Mucosa of rectum (tissue), 2 donors: ENCODE measurements at regions not wholly inside any gene's neighbourhood (a gene's known extent, or its start where the extent isn't known, plus 50 kb on each side); places are given as distances from the start of the nearest gene placed in this dataset.

Experiments used
- H3K27ac ChIP-seq, 2 donors: one replicate each; pipeline ENCODE4 v1.7.0; 2013; ENCODE audit warnings: inconsistent platforms in 2 of 2, low read depth in 2 of 2, low read length in 2 of 2
- H3K27me3 ChIP-seq, 2 donors: one replicate each; pipeline ENCODE4 v1.7.0; 2013; ENCODE audit warnings: low read length in 2 of 2; ENCODE audit not compliant: control insufficient read depth in 2 of 2, insufficient read depth in 2 of 2
- H3K36me3 ChIP-seq, 2 donors: one replicate each; pipeline ENCODE4 v1.7.0; 2013; ENCODE audit warnings: low read length in 2 of 2; ENCODE audit not compliant: control insufficient read depth in 2 of 2, insufficient read depth in 2 of 2
- H3K4me1 ChIP-seq, 2 donors: one replicate each; pipeline ENCODE4 v1.7.0; 2013; ENCODE audit warnings: low read length in 2 of 2, mild to moderate bottlenecking in 1 of 2; ENCODE audit not compliant: control insufficient read depth in 2 of 2, insufficient read depth in 2 of 2
- H3K4me3 ChIP-seq, 2 donors: one replicate each; pipeline ENCODE4 v1.7.0; 2013; ENCODE audit warnings: low read length in 2 of 2
- H3K9ac ChIP-seq, 2 donors: one replicate each; pipeline ENCODE4 v1.7.0; 2013; ENCODE audit warnings: low read length in 2 of 2, low read depth in 1 of 2, mild to moderate bottlenecking in 1 of 2
- H3K9me3 ChIP-seq, 2 donors: one replicate each; pipeline ENCODE4 v1.7.0; 2013; ENCODE audit warnings: low read length in 2 of 2; ENCODE audit not compliant: control insufficient read depth in 2 of 2
- donor health status: healthy.
- donor health status: Normal muscosa, but diverticular disease.

DNA sequence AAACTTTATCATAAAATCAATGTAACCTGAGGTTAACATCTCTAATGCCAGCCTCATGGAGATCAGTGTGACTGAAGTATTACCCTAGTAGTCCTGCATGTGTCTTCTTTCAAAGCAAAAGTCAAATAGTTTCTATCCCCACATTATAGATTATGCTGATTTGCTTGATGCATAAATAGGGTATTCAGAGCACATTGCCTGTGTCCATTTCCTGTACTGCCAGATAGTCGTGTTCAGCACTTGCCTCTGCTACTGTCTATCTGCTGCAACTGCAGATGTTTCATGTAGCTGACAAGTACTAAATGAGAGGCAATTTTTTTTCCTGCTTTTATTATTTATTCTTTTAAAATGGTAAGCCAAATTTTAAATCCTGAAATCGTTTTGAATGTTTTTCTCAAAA, 348.7 kb downstream of the CHRM3 start:
- Histone ChIP-seq H3K9ac (no peak overlapping the region), H3K36me3 (no peaks in the 10 kb centered on the region), H3K4me1 (no peaks in the 10 kb centered on the region), H3K27me3 (no peaks in the 10 kb centered on the region), H3K9me3 (no peaks in the 10 kb centered on the region), H3K27ac (no peak overlapping the region), H3K4me3 (no peak overlapping the region)

DNA sequence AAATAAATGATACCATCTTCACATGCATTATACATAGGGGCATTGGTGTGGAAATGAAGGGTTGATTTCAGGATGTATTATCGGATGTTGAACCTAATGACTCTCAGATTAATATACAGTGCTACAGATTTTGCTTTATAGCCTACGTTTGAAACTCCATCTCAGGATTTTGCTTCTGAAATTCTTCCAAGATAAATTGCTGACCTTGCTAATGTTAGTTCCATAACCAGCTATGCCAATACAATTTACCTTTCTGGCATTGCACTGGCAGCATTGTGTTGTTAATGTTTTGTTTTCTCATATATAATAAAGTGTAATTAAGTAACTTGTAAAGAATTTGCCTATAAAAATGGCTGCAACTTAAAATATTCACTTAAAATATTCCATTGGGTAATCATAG, 350.1 kb downstream of the CHRM3 start:
- Histone ChIP-seq H3K4me1 (no peaks in the 10 kb centered on the region), H3K4me3 (no peak overlapping the region)

DNA sequence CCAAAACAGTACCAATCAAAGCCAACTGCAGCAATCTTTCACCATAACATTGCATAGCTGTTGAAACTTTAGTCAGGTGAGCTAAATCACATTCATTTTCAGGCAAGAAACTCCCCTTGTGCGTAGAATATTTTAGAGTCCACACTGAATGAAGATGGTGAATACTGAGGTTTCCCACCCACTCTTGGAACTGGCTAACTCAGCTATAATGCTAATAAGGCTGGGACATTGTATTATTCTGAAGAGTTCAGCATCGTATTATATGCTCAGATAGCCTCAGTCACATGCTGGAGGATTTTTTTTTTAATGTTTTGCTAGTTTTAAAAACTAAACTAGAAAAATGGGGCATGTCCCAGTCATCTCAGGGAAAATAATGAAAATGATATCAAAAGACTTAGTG, 352.3 kb upstream of the FMN2 start:
- Histone ChIP-seq H3K27me3 (no peaks in the 10 kb centered on the region), H3K4me3 (no peak overlapping the region), H3K9ac (no peak overlapping the region), H3K36me3 (no peaks in the 10 kb centered on the region), H3K4me1 (no peaks in the 10 kb centered on the region), H3K27ac (no peak overlapping the region), H3K9me3 (no peaks in the 10 kb centered on the region)

More for the DNA sequence above, 350.1 kb downstream of the CHRM3 start:
- Histone ChIP-seq H3K27me3 (no peaks in the 10 kb centered on the region), H3K9ac (no peak overlapping the region), H3K36me3 (no peaks in the 10 kb centered on the region), H3K9me3 (no peaks in the 10 kb centered on the region), H3K27ac (no peak overlapping the region)

DNA sequence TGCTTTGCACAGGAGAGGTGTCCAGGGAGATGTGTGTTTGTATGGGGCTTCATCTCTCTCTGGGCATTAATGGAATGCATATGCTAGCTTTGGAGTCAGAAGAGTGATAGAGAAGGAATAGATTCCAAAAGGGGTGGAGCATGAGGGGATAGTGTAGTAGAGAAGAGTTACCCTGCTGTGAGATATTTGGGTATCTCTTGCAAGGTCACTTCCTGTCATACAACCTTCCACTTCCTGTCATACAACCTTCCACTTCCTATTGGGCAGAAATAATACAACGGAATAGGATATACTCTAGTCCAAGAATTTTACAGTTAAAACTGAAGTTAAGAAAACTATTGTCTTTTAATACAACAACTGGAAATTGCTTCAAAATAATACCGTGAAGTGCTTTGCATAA, 351.8 kb upstream of the FMN2 start:
- no peaks in the 10 kb centered on the region for H3K4me1 ChIP-seq
- no peak overlapping the region for H3K4me3 ChIP-seq
- no peak overlapping the region for H3K27ac ChIP-seq
- H3K9me3 ChIP-seq: no peaks in the 10 kb centered on the region
- H3K9ac ChIP-seq: no peak overlapping the region
- H3K27me3 ChIP-seq: no peaks in the 10 kb centered on the region
- no peaks in the 10 kb centered on the region for H3K36me3 ChIP-seq

DNA sequence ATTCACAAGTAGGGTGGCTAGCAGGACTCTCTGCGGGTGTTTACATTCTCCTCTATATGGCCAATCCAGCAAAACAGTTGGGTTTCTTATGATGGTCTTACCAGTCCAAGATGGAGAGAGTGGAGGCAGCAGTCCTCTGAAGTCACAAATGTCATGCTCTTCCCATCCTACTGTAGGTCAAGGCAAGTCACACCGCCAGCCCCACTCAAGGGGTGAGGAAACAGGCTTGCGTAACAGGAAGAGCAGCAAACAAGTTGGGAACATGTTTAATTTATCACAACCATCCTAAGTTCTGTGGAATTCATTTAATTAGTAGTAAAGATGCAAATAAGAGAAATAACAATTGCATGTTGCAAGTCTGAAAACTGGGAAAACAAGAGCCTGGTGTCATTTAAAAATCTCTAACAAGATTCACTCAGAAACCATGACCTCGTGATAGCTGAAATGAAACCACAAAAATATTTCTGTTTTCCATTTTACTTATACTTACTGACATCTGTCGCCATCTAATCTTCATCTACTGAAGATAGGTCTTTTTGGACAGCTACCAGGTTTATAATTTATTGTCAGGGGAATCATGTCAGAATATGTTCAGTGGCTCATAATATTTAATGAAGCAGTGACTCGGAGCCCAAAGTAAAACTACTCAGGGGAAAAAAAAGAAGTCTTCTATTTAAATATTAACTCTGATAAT, 349.1 kb upstream of the FMN2 start:
- Histone ChIP-seq H3K4me3 (no peak overlapping the region), H3K9ac (no peak overlapping the region), H3K27ac (no peak overlapping the region), H3K9me3 (no peaks in the 10 kb centered on the region), H3K27me3 (no peaks in the 10 kb centered on the region), H3K36me3 (no peaks in the 10 kb centered on the region), H3K4me1 (no peaks in the 10 kb centered on the region)

DNA sequence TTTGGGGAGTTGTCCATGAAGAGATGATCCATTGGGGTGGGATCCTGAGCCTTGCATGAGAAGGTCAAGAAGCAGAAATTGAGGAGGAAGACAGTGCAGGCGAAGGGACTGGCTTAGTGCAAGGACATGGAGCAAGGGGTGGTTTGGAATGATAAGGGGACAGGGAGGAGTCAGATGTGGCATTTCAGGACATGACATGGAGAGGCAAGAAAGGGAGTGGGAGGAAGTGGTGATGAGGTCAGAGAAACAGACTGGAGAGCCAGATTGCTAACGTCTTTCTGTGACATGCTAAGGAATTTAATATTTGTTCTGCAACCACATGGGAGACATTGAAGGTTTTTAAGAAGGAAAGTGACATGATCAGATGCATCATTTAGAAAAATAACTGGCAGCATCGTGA, 346.8 kb upstream of the FMN2 start:
- Histone ChIP-seq H3K4me1 (no peaks in the 10 kb centered on the region), H3K9ac (no peak overlapping the region), H3K36me3 (no peaks in the 10 kb centered on the region), H3K9me3 (no peaks in the 10 kb centered on the region), H3K4me3 (no peak overlapping the region), H3K27me3 (no peaks in the 10 kb centered on the region), H3K27ac (no peak overlapping the region)

DNA sequence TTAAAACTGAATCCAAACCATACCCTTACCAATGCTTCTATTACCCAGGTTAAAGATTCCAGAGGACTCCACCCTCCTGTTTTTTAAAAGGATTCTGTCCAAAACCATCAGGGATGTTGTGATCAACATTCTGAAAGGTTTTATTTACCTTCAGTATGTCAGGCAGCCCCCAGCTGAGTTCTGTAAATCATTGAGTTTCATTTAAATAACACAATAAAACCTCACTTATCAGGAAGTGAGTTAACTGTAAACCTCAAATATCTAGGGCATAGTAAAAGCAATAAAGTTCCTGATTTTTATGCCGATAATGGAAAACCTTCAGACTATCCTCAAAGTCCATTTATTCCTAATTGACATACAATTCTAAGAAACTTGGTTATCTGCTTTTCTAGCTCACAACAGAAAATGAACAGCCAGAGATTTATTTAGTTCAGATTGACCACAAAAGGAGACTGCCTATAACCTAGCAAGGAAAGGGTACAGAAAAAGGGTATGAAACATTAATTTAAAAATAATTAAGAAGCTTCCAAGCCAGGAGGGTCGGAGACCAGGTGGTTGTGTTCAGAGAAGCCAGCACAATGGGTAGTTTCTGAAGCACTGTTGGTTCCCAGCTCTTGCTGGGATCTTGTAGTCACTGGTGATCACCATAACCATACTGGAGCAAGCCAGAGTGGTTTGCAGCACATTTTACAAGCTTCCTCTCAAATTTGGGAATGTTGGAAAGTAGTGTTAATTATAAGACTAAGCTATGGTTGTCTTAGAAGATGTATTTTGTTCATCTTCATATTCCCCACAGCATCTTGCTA, 336.4 kb upstream of the FMN2 start:
- Histone ChIP-seq H3K27me3 (no peaks in the 10 kb centered on the region), H3K36me3 (no peaks in the 10 kb centered on the region), H3K9ac (no peak overlapping the region), H3K9me3 (no peaks in the 10 kb centered on the region), H3K27ac (no peak overlapping the region), H3K4me1 (no peaks in the 10 kb centered on the region), H3K4me3 (no peak overlapping the region)

DNA sequence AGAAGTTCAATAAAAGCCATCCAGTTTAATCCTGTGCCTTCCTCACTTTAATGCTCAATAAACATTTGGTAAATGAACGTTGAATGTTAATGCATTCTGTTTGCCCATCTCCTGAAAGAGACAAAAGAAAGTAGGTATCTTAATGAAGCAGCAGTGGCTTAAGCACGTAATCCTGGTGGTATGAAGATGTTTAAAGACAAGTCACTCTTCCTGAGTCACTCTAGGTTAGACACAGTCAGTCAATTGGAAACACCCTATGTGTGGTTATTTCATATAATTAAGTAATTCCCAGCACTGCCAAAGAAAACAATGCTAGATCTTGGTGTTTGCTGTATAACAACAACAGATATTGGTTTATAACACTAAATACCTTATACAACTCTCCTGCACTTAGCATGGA, 334.0 kb upstream of the FMN2 start:
- Histone ChIP-seq H3K4me1 (no peaks in the 10 kb centered on the region), H3K4me3 (no peak overlapping the region), H3K27ac (no peak overlapping the region), H3K27me3 (no peaks in the 10 kb centered on the region), H3K9me3 (no peaks in the 10 kb centered on the region), H3K36me3 (no peaks in the 10 kb centered on the region), H3K9ac (no peak overlapping the region)

DNA sequence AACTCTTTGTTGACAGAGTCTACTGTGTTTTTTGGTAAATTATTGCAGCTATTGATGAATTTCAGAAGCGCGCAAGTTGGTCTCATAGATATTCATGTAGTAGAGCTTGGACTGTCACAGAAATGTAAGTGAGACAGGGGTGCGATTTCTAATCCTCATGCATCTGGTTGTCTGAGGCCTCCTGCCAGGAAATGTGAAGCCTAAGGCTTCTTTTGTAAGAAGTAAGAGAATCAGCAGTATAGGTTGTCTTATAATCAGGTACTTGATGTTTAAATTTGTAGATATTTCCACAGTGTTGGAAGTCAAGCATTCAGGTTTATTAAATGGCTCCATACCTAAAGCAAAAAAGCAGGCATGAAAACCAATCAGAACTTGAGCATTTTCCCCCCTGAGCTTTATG, 332.9 kb upstream of the FMN2 start:
- H3K4me3 ChIP-seq: no peak overlapping the region
- H3K27ac ChIP-seq: no peak overlapping the region
- no peaks in the 10 kb centered on the region for H3K9me3 ChIP-seq
- H3K9ac ChIP-seq: no peak overlapping the region
- H3K27me3 ChIP-seq: no peaks in the 10 kb centered on the region
- H3K4me1 ChIP-seq: no peaks in the 10 kb centered on the region
- no peaks in the 10 kb centered on the region for H3K36me3 ChIP-seq

DNA sequence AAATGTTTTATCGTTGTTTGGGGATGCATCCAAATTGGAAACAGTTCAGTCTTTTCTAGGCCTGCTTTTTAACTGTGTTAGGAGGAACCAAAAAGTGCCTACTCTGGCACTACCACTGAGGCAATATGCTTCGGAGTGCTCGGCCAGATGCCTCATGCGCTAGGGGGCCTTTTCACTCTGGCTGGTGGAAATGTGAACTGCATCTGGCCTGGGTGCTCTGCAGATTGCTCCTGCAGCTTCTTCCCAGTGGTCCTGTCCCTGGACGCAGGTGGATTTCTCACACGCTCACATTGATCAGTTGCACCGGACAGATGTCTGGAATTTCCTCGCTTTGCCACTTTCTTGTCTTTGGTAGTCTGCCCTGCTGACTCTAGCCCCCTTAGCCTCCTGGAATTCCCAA, 330.2 kb upstream of the FMN2 start:
- no peaks in the 10 kb centered on the region for H3K4me1 ChIP-seq
- no peak overlapping the region for H3K27ac ChIP-seq
- H3K27me3 ChIP-seq: no peaks in the 10 kb centered on the region
- H3K9me3 ChIP-seq: no peaks in the 10 kb centered on the region
- H3K36me3 ChIP-seq: no peaks in the 10 kb centered on the region
- H3K4me3 ChIP-seq: no peak overlapping the region
- no peak overlapping the region for H3K9ac ChIP-seq
